A673 (cell line): ENCODE measurements at regions not wholly inside any gene's neighbourhood (a gene's known extent, or its start where the extent isn't known, plus 50 kb on each side); places are given as distances from the start of the nearest gene placed in this dataset.

Experiments used
- CTCF ChIP-seq: fragments of 300-800, 200-600 bp; sonication (generic); conservative IDR thresholded peaks from 2 replicates; pipeline ENCODE4 v1.5.1; 2017; ENCODE audit warnings: low read depth, mild to moderate bottlenecking, antibody characterized with exemption, low read length, moderate library complexity, mixed read lengths
- EZH2 ChIP-seq: fragments of 200-600 bp; sonication (generic); IDR thresholded peaks from 2 replicates; pipeline ENCODE4 v1.6.1; 2017; ENCODE audit warnings: borderline replicate concordance, low read depth, mild to moderate bottlenecking, mixed read lengths, antibody characterized with exemption, low read length; ENCODE audit not compliant: poor library complexity, severe bottlenecking

- TF ChIP-seq CTCF (no peak), EZH2 (no peak)
Observed at GRCh38 chr6:48866682-48867081, 596.4 kb downstream of the MMUT start.
